Lower lobe of right lung (tissue), 2 donors: ENCODE measurements at regions not wholly inside any gene's neighbourhood (a gene's known extent, or its start where the extent isn't known, plus 50 kb on each side); places are given as distances from the start of the nearest gene placed in this dataset.
"Not testable (repeated sequence)": the region's sequence is repeated elsewhere in the genome, so short reads cannot be mapped to it uniquely, and the experiment has no call there.

ENCODE experiments used
- ATAC-seq, 2 donors: fragments of 200-7000 bp; cut with Tn5 transposase; one replicate each; pipeline ENCODE4 v1.9.1; 2020 to 2022; ENCODE audit warnings: mild to moderate bottlenecking in 2 of 2, moderate library complexity in 2 of 2
- DNase-seq: peaks from one replicate; pipeline ENCODE4 v3.0.0-alpha.2; 2020
- H3K27ac ChIP-seq: fragments of 200-600 bp; one replicate; pipeline ENCODE4 v1.8.0; 2022
- H3K27me3 ChIP-seq: fragments of 200-600 bp; one replicate; pipeline ENCODE4 v1.8.0; 2022; ENCODE audit warnings: low read depth
- H3K36me3 ChIP-seq: fragments of 200-600 bp; one replicate; pipeline ENCODE4 v1.8.0; 2022; ENCODE audit warnings: mild to moderate bottlenecking
- H3K4me1 ChIP-seq: fragments of 200-600 bp; one replicate; pipeline ENCODE4 v1.8.0; 2022
- H3K4me3 ChIP-seq: fragments of 200-600 bp; one replicate; pipeline ENCODE4 v1.8.0; 2022; ENCODE audit warnings: mild to moderate bottlenecking
- H3K9me3 ChIP-seq: fragments of 200-600 bp; one replicate; pipeline ENCODE4 v1.8.0; 2022
- CTCF ChIP-seq: fragments of 200-600 bp; IDR thresholded peaks from one replicate; pipeline ENCODE4 v1.8.0; 2022; ENCODE audit warnings: antibody characterized with exemption, mild to moderate bottlenecking
- intact Hi-C: fragments of 100-400 bp; cut with DNase I; formaldehyde crosslinking; loops from one replicate; pipeline ENCODE4 v1.11.0; 2022
- donor health status: DM: no; HTN: yes; CAD: no; lungs with severe emphysema.

GRCh38 chr4:170169699-170170098 lies 79.9 kb upstream of the AADAT start:
- DNase-seq (no peak), ATAC-seq (no peak)
- no peaks in the 10 kb centered on the region for H3K36me3 ChIP-seq
- H3K4me3 ChIP-seq = no peak overlapping the region
- intact Hi-C loops = no loop called here
- no peak overlapping the region for H3K27ac ChIP-seq
- no peaks in the 10 kb centered on the region for H3K27me3 ChIP-seq
- no peak for TF ChIP-seq CTCF
- no peaks in the 10 kb centered on the region for H3K9me3 ChIP-seq
- no peaks in the 10 kb centered on the region for H3K4me1 ChIP-seq

GRCh38 chr4:170167678-170168077 lies 77.9 kb upstream of the AADAT start:
- Histone ChIP-seq H3K27me3 (no peaks in the 10 kb centered on the region), H3K27ac (no peak overlapping the region), H3K4me3 (no peak overlapping the region), H3K4me1 (no peaks in the 10 kb centered on the region), H3K9me3 (no peaks in the 10 kb centered on the region), H3K36me3 (no peaks in the 10 kb centered on the region)
- no peak for DNase-seq
- no peak for ATAC-seq
- intact Hi-C loops = no loop called here
- TF ChIP-seq CTCF = no peak

- H3K27ac ChIP-seq, intact Hi-C loops, ATAC-seq, H3K9me3 ChIP-seq, DNase-seq, H3K4me1 ChIP-seq, H3K36me3 ChIP-seq, H3K4me3 ChIP-seq, H3K27me3 ChIP-seq: not testable (repeated sequence)
Measured at GRCh38 chr4:170166193-170166592, 76.4 kb upstream of the AADAT start.

GRCh38 chr4:170162416-170162815 lies 72.7 kb upstream of the AADAT start:
- no peak for ATAC-seq
- no peaks in the 10 kb centered on the region for H3K9me3 ChIP-seq
- no peak for TF ChIP-seq CTCF

GRCh38 chr4:170157670-170158069 lies 67.9 kb upstream of the AADAT start:
- Histone ChIP-seq H3K27me3 (no peaks in the 10 kb centered on the region), H3K36me3 (no peaks in the 10 kb centered on the region), H3K27ac (no peak overlapping the region), H3K4me1 (no peaks in the 10 kb centered on the region), H3K4me3 (no peak overlapping the region), H3K9me3 (no peaks in the 10 kb centered on the region)
- DNase-seq = no peak
- no peak for ATAC-seq
- TF ChIP-seq CTCF = no peak
- intact Hi-C loops = no loop called here

More at GRCh38 chr4:170162416-170162815, 72.7 kb upstream of the AADAT start:
- no peak overlapping the region for H3K27ac ChIP-seq
- DNase-seq = no peak
- intact Hi-C loops = no loop called here
- H3K36me3 ChIP-seq = no peaks in the 10 kb centered on the region
- no peaks in the 10 kb centered on the region for H3K27me3 ChIP-seq
- no peak overlapping the region for H3K4me3 ChIP-seq
- no peaks in the 10 kb centered on the region for H3K4me1 ChIP-seq

- no peak overlapping the region for H3K4me3 ChIP-seq
- ATAC-seq = no peak
- intact Hi-C loops = no loop called here
- no peak for TF ChIP-seq CTCF
- H3K27me3 ChIP-seq = no peaks in the 10 kb centered on the region
- no peak overlapping the region for H3K27ac ChIP-seq
- H3K9me3 ChIP-seq = no peaks in the 10 kb centered on the region
- no peak for DNase-seq
- no peaks in the 10 kb centered on the region for H3K36me3 ChIP-seq
- no peaks in the 10 kb centered on the region for H3K4me1 ChIP-seq
Measured at GRCh38 chr4:170145120-170145519, 55.4 kb upstream of the AADAT start.
